Spleen (tissue), 11 donors: ENCODE measurements at regions not wholly inside any gene's neighbourhood (a gene's known extent, or its start where the extent isn't known, plus 50 kb on each side); places are given as distances from the start of the nearest gene placed in this dataset.

Experiments
- DNase-seq: peaks from one replicate; pipeline ENCODE4 v3.0.0-alpha.2; 2020
- H3K27ac ChIP-seq, 8 donors: fragments of 200-600 bp; sonication (generic) in 7 of 8; 1 replicate in 4 of 8; 2 replicates in 4 of 8; pipeline versions ENCODE4 v1.5.0 to v1.8.0; 2016 to 2021; ENCODE audit warnings: inconsistent platforms in 4 of 8, mild to moderate bottlenecking in 4 of 8, moderate library complexity in 1 of 8
- H3K27me3 ChIP-seq, 7 donors: fragments of 200-600 bp; sonication (generic) in 6 of 7; replicated peaks in 1 of 7; 1 replicate in 4 of 7; 2 replicates in 3 of 7; pipeline versions ENCODE4 v1.5.0 to v1.8.0; 2016 to 2021; ENCODE audit warnings: inconsistent platforms in 3 of 7, mild to moderate bottlenecking in 1 of 7
- H3K36me3 ChIP-seq, 6 donors: fragments of 200-600 bp; sonication (generic) in 5 of 6; 1 replicate in 4 of 6; 2 replicates in 2 of 6; pipeline versions ENCODE4 v1.5.0 to v1.8.0; 2016 to 2021; ENCODE audit warnings: inconsistent platforms in 2 of 6
- H3K4me1 ChIP-seq, 6 donors: fragments of 200-600 bp; sonication (generic) in 5 of 6; 1 replicate in 3 of 6; 2 replicates in 3 of 6; pipeline versions ENCODE4 v1.5.0 to v1.8.0; 2016 to 2021; ENCODE audit warnings: inconsistent platforms in 3 of 6
- H3K4me3 ChIP-seq, 8 donors: fragments of 200-600 bp; sonication (generic) in 7 of 8; 1 replicate in 4 of 8; 2 replicates in 4 of 8; pipeline versions ENCODE4 v1.5.0 to v1.8.0; 2016 to 2021; ENCODE audit warnings: inconsistent platforms in 4 of 8, mild to moderate bottlenecking in 4 of 8, moderate library complexity in 2 of 8
- H3K9me3 ChIP-seq, 8 donors: fragments of 200-600 bp; sonication (generic) in 7 of 8; 1 replicate in 4 of 8; 2 replicates in 4 of 8; pipeline versions ENCODE4 v1.5.0 to v1.8.0; 2016 to 2021; ENCODE audit warnings: inconsistent platforms in 4 of 8
- CTCF ChIP-seq, 11 experiments: fragments of 200-600 bp in 7 of 11; fragments of 450-650 bp in 4 of 11; sonication (generic) in 4 of 11; IDR thresholded peaks in 8 of 11; conservative IDR thresholded peaks in 3 of 11; 1 replicate in 7 of 11; 2 replicates in 4 of 11; pipeline versions ENCODE4 v1.4.0 to v1.8.0; 2016 to 2021; ENCODE audit warnings: antibody characterized with exemption in 11 of 11, inconsistent platforms in 4 of 11, mild to moderate bottlenecking in 1 of 11
- POLR2A ChIP-seq, 3 donors: fragments of 450-650 bp; IDR thresholded peaks; one replicate each; pipeline ENCODE4 v1.5.1; 2017; ENCODE audit warnings: antibody characterized with exemption in 3 of 3, mild to moderate bottlenecking in 1 of 3
- POLR2AphosphoS5 ChIP-seq, 3 donors: sonication (generic); formaldehyde crosslinking; IDR thresholded peaks; one replicate each; pipeline ENCODE4 v1.5.1; 2017; ENCODE audit warnings: antibody characterized with exemption in 3 of 3
- WGBS, 5 donors: extraction: QIAGEN DNeasy Blood & Tissue Kit in 3 of 5; methylation state at CpG; one replicate each; pipeline versions ENCODE4 v1.1.5 to v1.1.7; 2013 to 2018; 5-methylcytosine and 5-hydroxymethylcytosine counted together
- intact Hi-C: fragments of 100-400 bp; cut with DNase I; formaldehyde crosslinking; loops from one replicate; pipeline ENCODE4 v1.15.0; 2023; ENCODE audit warnings: low total_unique reads
- donor health status: healthy with polysubstance abuse.
- donor health status: DM: no; HTN: no; CAD: no; lungs with moderate emphysema.
- donor health status: DM: no; HTN: no; CAD: no.
- donor health status: Bipolar disorder and iron deficiency.
- donor health status: healthy.
- donor health status: DM: no; HTN: no; CAD: no.
- donor health status: DM: yes; HTN: yes; CAD: no.

- Histone ChIP-seq H3K4me1 (peaks cover 0 to 6% (median 0%) of the 10 kb centered on the region in 6 donors), H3K4me3 (no peak overlapping the region), H3K27ac (no peak overlapping the region), H3K9me3 (no peaks in the 10 kb centered on the region), H3K36me3 (no peaks in the 10 kb centered on the region), H3K27me3 (no peaks in the 10 kb centered on the region)
- 85 to 91% (median 88%) methylated on average over 1 of the region's 1 CpG for WGBS, 5 donors
- intact Hi-C loops: no loop called here
- DNase-seq: no peak
- no peak for TF ChIP-seq POLR2AphosphoS5 (IDR thresholded peaks at IDR 0.05)
- TF ChIP-seq CTCF (IDR thresholded peaks at IDR 0.05 in 8 of 11, conservative IDR thresholded peaks at IDR 0.05 in 3 of 11): no peak
- no peak for TF ChIP-seq POLR2A (IDR thresholded peaks at IDR 0.05)
Observed at GRCh38 chr2:145736871-145737270, 1217.0 kb upstream of the ZEB2 start.

- no peaks in the 10 kb centered on the region for H3K27me3 ChIP-seq
- no peak for TF ChIP-seq POLR2A (IDR thresholded peaks at IDR 0.05)
- no peak for TF ChIP-seq POLR2AphosphoS5 (IDR thresholded peaks at IDR 0.05)
- no peak for TF ChIP-seq CTCF (IDR thresholded peaks at IDR 0.05 in 8 of 11, conservative IDR thresholded peaks at IDR 0.05 in 3 of 11)
- DNase-seq: no peak
- H3K27ac ChIP-seq: no peak overlapping the region
- no peaks in the 10 kb centered on the region for H3K4me1 ChIP-seq
- H3K4me3 ChIP-seq: no peak overlapping the region
- no peaks in the 10 kb centered on the region for H3K9me3 ChIP-seq
- intact Hi-C loops: no loop called here
- WGBS, 5 donors: 84 to 91% (median 88%) methylated on average over 4 of the region's 4 CpGs
- no peaks in the 10 kb centered on the region for H3K36me3 ChIP-seq
Observed at GRCh38 chr2:145731467-145731866, 1211.5 kb upstream of the ZEB2 start.

- Histone ChIP-seq H3K27ac (no peak overlapping the region), H3K4me3 (no peak overlapping the region), H3K27me3 (no peaks in the 10 kb centered on the region), H3K4me1 (no peaks in the 10 kb centered on the region), H3K9me3 (no peaks in the 10 kb centered on the region), H3K36me3 (no peaks in the 10 kb centered on the region)
- intact Hi-C loops: no loop called here
- WGBS, 5 donors: 91 to 96% (median 93%) methylated on average over 5 of the region's 5 CpGs
- no peak for DNase-seq
- no peak for TF ChIP-seq POLR2AphosphoS5 (IDR thresholded peaks at IDR 0.05)
- no peak for TF ChIP-seq POLR2A (IDR thresholded peaks at IDR 0.05)
- no peak for TF ChIP-seq CTCF (IDR thresholded peaks at IDR 0.05 in 8 of 11, conservative IDR thresholded peaks at IDR 0.05 in 3 of 11)
Observed at GRCh38 chr2:145729993-145730770, 1210.3 kb upstream of the ZEB2 start.

- H3K27me3 ChIP-seq: no peaks in the 10 kb centered on the region
- WGBS, 5 donors: 82 to 85% (median 85%) methylated on average over 5 of the region's 5 CpGs
- no peaks in the 10 kb centered on the region for H3K9me3 ChIP-seq
- no peak overlapping the region for H3K4me3 ChIP-seq
- no peak for DNase-seq
- no peak overlapping the region for H3K27ac ChIP-seq
- H3K4me1 ChIP-seq: no peaks in the 10 kb centered on the region
- no peaks in the 10 kb centered on the region for H3K36me3 ChIP-seq
- TF ChIP-seq POLR2AphosphoS5 (IDR thresholded peaks at IDR 0.05) (no peak), POLR2A (IDR thresholded peaks at IDR 0.05) (no peak), CTCF (IDR thresholded peaks at IDR 0.05 in 8 of 11, conservative IDR thresholded peaks at IDR 0.05 in 3 of 11) (no peak)
- intact Hi-C loops: no loop called here
Observed at GRCh38 chr2:145729481-145729880, 1209.6 kb upstream of the ZEB2 start.
